ENCODE measurements at regions not wholly inside any gene's neighbourhood (a gene's known extent, or its start where the extent isn't known, plus 50 kb on each side); places are given as distances from the start of the nearest gene placed in this dataset.

DNA sequence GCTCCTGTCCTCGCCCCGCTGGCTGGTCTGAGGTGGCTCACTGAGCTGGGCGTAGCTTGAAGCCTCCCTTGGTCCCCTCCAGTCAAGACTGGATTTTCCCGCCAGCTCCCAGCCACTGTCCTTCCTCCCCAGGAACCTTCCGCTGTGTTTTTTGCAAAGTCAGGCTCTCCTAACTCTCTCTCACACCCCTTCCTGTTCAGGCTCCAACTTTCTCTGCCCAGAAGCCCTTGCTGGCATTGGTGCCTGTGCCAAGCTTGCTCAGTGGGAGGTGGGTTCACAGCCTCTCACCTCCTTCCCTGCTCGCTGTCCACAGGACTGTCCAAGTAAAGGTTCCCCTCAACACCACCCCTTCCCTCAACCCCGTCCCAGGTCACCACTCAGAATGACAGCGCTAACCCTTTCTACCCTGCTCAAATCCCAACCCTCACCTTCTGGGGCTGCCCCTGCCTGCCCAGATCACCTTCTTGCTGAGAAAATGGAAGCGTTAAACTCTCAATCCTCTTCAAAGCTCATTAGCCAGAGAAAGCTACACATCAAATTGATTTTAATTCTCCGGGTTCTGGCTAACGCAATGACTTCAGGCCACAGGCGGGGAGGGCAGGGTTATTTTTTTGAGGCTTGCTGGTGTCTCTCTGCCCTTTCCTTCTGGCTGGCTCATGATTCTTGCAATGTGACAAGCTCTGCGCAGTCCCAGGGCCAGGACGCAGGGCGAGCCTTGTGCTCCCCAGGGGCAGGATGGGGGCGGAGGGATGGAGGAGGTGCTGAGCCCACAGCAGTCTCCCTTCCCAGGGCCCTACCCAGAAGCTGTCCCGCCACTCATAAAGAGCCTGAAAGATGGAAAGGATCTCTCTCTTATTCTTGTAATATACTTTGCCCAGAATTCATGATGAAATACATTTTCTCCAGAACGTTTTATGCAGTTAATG, 357.2 kb upstream of the TNRC6C start:
- intact Hi-C loops (cut with micrococcal nuclease) (no loop called here), in situ Hi-C loops (cut with MboI) (no loop called here)
- Histone ChIP-seq H3K9ac (ENCODE audit: insufficient read depth in 1 of 2, low read depth in 2 of 2, low read length in 2 of 2) (no peak overlapping the region), H3K36me3 (ENCODE audit: control insufficient read depth, insufficient read depth, low read length) (no peaks in the 10 kb centered on the region), H3K9me3 (replicated peaks; ENCODE audit: control insufficient read depth, insufficient read depth, low read depth, low read length) (no peaks in the 10 kb centered on the region), H3K27me3 (ENCODE audit: control insufficient read depth in 2 of 2, insufficient read depth in 2 of 2, low read length in 2 of 2) (peaks cover 45 to 84% of the 10 kb centered on the region in 2 experiments), H3K4me2 (ENCODE audit: insufficient read depth, low read length) (no peak overlapping the region), H4K20me1 (replicated peaks; ENCODE audit: control insufficient read depth, insufficient read depth, low read length) (peaks cover 5% of the 10 kb centered on the region), H3K9me1 (ENCODE audit: control insufficient read depth, insufficient read depth, low read length) (peaks cover 3% of the 10 kb centered on the region), H3K79me2 (ENCODE audit: control insufficient read depth, insufficient read depth, low read length) (no peaks in the 10 kb centered on the region), H3K4me1 (replicated peaks in 1 of 2; ENCODE audit: control insufficient read depth in 2 of 2, insufficient read depth in 2 of 2, low read length in 2 of 2) (no peaks in the 10 kb centered on the region), H3K4me3 (no peak overlapping the region), H2AFZ (ENCODE audit: low read depth, low read length) (no peak overlapping the region), H3K27ac (ENCODE audit: extremely low read depth, low read depth, low read length) (no peak overlapping the region)
- ATAC-seq (no peak), FAIRE-seq (no peak), DNase-seq (ENCODE audit: extremely low read depth in 1 of 4, low spot score in 3 of 4) (no peak)
- WGBS (ENCODE audit: insufficient coverage, low coverage, missing lambda C conversion rate) = 4% methylated on average over 17 of the region's 18 CpGs
- no TSS peak for BruUV-seq (replicated peaks)
- POLR2A ChIA-PET = interaction anchor here (0.6 kb wide), 1 partner anchor 84 kb away, joined by 3 read pairs; no protein-coding TSS in a partner anchor
- CTCF ChIA-PET (ENCODE audit: low intra/inter-chr PET ratio) = no interaction called here
- TF ChIP-seq ZNF263 (CRISPR knock-in tag; IDR thresholded peaks at IDR 0.05; ENCODE audit: borderline replicate concordance) = peak; percentile 42; the same call in 1 of the 2 replicates
- TF ChIP-seq REST (IDR thresholded peaks at IDR 0.05; ENCODE audit: borderline replicate concordance) = peak; percentile 35; the same call in 1 of the 2 replicates
- no peak for TF ChIP-seq REST (CRISPR knock-in tag; IDR thresholded peaks at IDR 0.05; ENCODE audit: low read depth)
- TF ChIP-seq ARID2 (IDR thresholded peaks at IDR 0.05) = no peak
- TF ChIP-seq, protein P1, sequence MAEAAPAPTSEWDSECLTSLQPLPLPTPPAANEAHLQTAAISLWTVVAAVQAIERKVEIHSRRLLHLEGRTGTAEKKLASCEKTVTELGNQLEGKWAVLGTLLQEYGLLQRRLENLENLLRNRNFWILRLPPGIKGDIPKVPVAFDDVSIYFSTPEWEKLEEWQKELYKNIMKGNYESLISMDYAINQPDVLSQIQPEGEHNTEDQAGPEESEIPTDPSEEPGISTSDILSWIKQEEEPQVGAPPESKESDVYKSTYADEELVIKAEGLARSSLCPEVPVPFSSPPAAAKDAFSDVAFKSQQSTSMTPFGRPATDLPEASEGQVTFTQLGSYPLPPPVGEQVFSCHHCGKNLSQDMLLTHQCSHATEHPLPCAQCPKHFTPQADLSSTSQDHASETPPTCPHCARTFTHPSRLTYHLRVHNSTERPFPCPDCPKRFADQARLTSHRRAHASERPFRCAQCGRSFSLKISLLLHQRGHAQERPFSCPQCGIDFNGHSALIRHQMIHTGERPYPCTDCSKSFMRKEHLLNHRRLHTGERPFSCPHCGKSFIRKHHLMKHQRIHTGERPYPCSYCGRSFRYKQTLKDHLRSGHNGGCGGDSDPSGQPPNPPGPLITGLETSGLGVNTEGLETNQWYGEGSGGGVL (CRISPR knock-in tag; IDR thresholded peaks at IDR 0.05) = no peak
- no peak for TF ChIP-seq BCL6 (CRISPR knock-in tag; IDR thresholded peaks at IDR 0.05)
- TF ChIP-seq ZNF232 (CRISPR knock-in tag; IDR thresholded peaks at IDR 0.05) = no peak
- TF ChIP-seq KLF16 (IDR thresholded peaks at IDR 0.05) = no peak
- TF ChIP-seq, protein P2, sequence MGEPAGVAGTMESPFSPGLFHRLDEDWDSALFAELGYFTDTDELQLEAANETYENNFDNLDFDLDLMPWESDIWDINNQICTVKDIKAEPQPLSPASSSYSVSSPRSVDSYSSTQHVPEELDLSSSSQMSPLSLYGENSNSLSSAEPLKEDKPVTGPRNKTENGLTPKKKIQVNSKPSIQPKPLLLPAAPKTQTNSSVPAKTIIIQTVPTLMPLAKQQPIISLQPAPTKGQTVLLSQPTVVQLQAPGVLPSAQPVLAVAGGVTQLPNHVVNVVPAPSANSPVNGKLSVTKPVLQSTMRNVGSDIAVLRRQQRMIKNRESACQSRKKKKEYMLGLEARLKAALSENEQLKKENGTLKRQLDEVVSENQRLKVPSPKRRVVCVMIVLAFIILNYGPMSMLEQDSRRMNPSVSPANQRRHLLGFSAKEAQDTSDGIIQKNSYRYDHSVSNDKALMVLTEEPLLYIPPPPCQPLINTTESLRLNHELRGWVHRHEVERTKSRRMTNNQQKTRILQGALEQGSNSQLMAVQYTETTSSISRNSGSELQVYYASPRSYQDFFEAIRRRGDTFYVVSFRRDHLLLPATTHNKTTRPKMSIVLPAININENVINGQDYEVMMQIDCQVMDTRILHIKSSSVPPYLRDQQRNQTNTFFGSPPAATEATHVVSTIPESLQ (CRISPR knock-in tag; IDR thresholded peaks at IDR 0.05) = no peak
